ENCODE measurements at regions not wholly inside any gene's neighbourhood (a gene's known extent, or its start where the extent isn't known, plus 50 kb on each side); places are given as distances from the start of the nearest gene placed in this dataset.

GRCh38 chr11:20249378-20249777, 89.1 kb upstream of the DBX1 start:
- no peaks in the 10 kb centered on the region for H3K36me3 ChIP-seq
- TF ChIP-seq CTCF (IDR thresholded peaks at IDR 0.05 in 4 of 5, conservative IDR thresholded peaks at IDR 0.05 in 1 of 5) (no peak), POLR2A (IDR thresholded peaks at IDR 0.05) (no peak)
- DNase-seq (no peak), ATAC-seq (no peak)
- H3K27me3 ChIP-seq: peaks cover 0 to 2% (median 0%) of the 10 kb centered on the region in 3 donors
- H3K4me1 ChIP-seq: peaks cover 0 to 5% of the 10 kb centered on the region in 2 donors
- no peaks in the 10 kb centered on the region for H3K9me3 ChIP-seq
- in situ Hi-C loops (cut with MboI; ENCODE audit: low sequenced_read_pairs in 4 of 4): no loop called here
- no peak overlapping the region for H3K27ac ChIP-seq
- intact Hi-C loops (cut with DNase I; ENCODE audit: low total_unique reads): no loop called here
- no peak overlapping the region for H3K4me3 ChIP-seq

GRCh38 chr11:20248871-20249270, 88.6 kb upstream of the DBX1 start:
- Histone ChIP-seq H3K9me3 (no peaks in the 10 kb centered on the region), H3K4me3 (no peak overlapping the region), H3K27ac (no peak overlapping the region), H3K36me3 (no peaks in the 10 kb centered on the region), H3K4me1 (peaks cover 0 to 5% of the 10 kb centered on the region in 2 donors), H3K27me3 (peaks cover 0 to 2% (median 0%) of the 10 kb centered on the region in 3 donors)
- ATAC-seq: no peak
- TF ChIP-seq CTCF (IDR thresholded peaks at IDR 0.05 in 4 of 5, conservative IDR thresholded peaks at IDR 0.05 in 1 of 5) (no peak), POLR2A (IDR thresholded peaks at IDR 0.05) (no peak)
- intact Hi-C loops (cut with DNase I; ENCODE audit: low total_unique reads): no loop called here
- in situ Hi-C loops (cut with MboI; ENCODE audit: low sequenced_read_pairs in 4 of 4): no loop called here
- DNase-seq: no peak

- ATAC-seq (no peak), DNase-seq (no peak)
- Histone ChIP-seq H3K4me1 (peaks cover 0 to 5% of the 10 kb centered on the region in 2 donors), H3K4me3 (no peak overlapping the region), H3K9me3 (no peaks in the 10 kb centered on the region), H3K36me3 (no peaks in the 10 kb centered on the region), H3K27me3 (peaks cover 0 to 2% (median 0%) of the 10 kb centered on the region in 3 donors), H3K27ac (no peak overlapping the region)
- TF ChIP-seq CTCF (IDR thresholded peaks at IDR 0.05 in 4 of 5, conservative IDR thresholded peaks at IDR 0.05 in 1 of 5) (no peak), POLR2A (IDR thresholded peaks at IDR 0.05) (no peak)
- in situ Hi-C loops (cut with MboI; ENCODE audit: low sequenced_read_pairs in 4 of 4) (no loop called here), intact Hi-C loops (cut with DNase I; ENCODE audit: low total_unique reads) (no loop called here)
Measured at GRCh38 chr11:20248121-20248772, 88.0 kb upstream of the DBX1 start.

GRCh38 chr11:20247591-20248007, 87.3 kb upstream of the DBX1 start:
- H3K4me3 ChIP-seq: no peak overlapping the region
- H3K4me1 ChIP-seq: peaks cover 0 to 5% of the 10 kb centered on the region in 2 donors
- intact Hi-C loops (cut with DNase I; ENCODE audit: low total_unique reads) (no loop called here), in situ Hi-C loops (cut with MboI; ENCODE audit: low sequenced_read_pairs in 4 of 4) (no loop called here)
- TF ChIP-seq POLR2A (IDR thresholded peaks at IDR 0.05): no peak
- TF ChIP-seq CTCF (IDR thresholded peaks at IDR 0.05 in 4 of 5, conservative IDR thresholded peaks at IDR 0.05 in 1 of 5): no peak
- H3K27me3 ChIP-seq: peaks cover 0 to 2% (median 0%) of the 10 kb centered on the region in 3 donors
- H3K36me3 ChIP-seq: no peaks in the 10 kb centered on the region
- no peak for ATAC-seq
- DNase-seq: no peak
- H3K9me3 ChIP-seq: no peaks in the 10 kb centered on the region
- no peak overlapping the region for H3K27ac ChIP-seq

- Histone ChIP-seq H3K27ac (no peak overlapping the region), H3K4me1 (no peaks in the 10 kb centered on the region), H3K4me3 (no peak overlapping the region), H3K36me3 (no peaks in the 10 kb centered on the region), H3K9me3 (no peaks in the 10 kb centered on the region), H3K27me3 (no peaks in the 10 kb centered on the region)
- intact Hi-C loops (cut with DNase I; ENCODE audit: low total_unique reads) (no loop called here), in situ Hi-C loops (cut with MboI; ENCODE audit: low sequenced_read_pairs in 4 of 4) (no loop called here)
- TF ChIP-seq CTCF (IDR thresholded peaks at IDR 0.05 in 4 of 5, conservative IDR thresholded peaks at IDR 0.05 in 1 of 5) (no peak), POLR2A (IDR thresholded peaks at IDR 0.05) (no peak)
- DNase-seq: no peak
- ATAC-seq: no peak
Measured at GRCh38 chr11:20243974-20244373, 83.7 kb upstream of the DBX1 start.

All from gastrocnemius medialis (tissue), 4 donors.